Neural progenitor cell (in vitro differentiated cells): ENCODE measurements at regions not wholly inside any gene's neighbourhood (a gene's known extent, or its start where the extent isn't known, plus 50 kb on each side); places are given as distances from the start of the nearest gene placed in this dataset.
"Not testable (repeated sequence)": the region's sequence is repeated elsewhere in the genome, so short reads cannot be mapped to it uniquely, and the experiment has no call there.

Experiments
- EZH2 ChIP-seq: fragments of 200-600 bp; sonication (generic); IDR thresholded peaks from 2 replicates; pipeline ENCODE4 v1.6.1; 2017; ENCODE audit warnings: antibody characterized with exemption, mild to moderate bottlenecking, moderate library complexity
- TF ChIP-seq, protein P1 (sequence below): fragments of 200-600 bp; sonication (generic); IDR thresholded peaks from 2 replicates; pipeline ENCODE4 v1.5.1; 2017; ENCODE audit warnings: antibody characterized with exemption, mild to moderate bottlenecking

DNA sequence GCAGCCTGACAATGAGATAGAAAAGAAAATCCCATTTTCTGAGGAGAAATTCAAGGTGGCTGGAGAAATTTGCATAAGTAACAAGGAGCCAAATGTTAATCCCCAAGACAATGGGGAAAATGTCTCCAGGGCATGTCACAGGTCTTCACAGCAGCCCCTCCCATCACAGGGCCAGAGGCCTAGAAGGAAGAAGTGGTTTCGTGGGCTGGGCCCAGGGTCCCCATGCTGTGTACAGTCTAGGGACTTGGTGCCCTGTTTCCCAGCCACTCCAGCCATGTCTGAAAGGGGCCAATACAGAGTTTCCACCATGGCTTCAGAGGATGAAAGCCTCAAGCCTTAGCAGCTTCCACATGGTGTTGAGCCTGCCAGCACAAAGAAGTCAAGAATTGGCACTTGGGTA, 290.5 kb downstream of the SUCLG1 start:
- TF ChIP-seq, protein P1, sequence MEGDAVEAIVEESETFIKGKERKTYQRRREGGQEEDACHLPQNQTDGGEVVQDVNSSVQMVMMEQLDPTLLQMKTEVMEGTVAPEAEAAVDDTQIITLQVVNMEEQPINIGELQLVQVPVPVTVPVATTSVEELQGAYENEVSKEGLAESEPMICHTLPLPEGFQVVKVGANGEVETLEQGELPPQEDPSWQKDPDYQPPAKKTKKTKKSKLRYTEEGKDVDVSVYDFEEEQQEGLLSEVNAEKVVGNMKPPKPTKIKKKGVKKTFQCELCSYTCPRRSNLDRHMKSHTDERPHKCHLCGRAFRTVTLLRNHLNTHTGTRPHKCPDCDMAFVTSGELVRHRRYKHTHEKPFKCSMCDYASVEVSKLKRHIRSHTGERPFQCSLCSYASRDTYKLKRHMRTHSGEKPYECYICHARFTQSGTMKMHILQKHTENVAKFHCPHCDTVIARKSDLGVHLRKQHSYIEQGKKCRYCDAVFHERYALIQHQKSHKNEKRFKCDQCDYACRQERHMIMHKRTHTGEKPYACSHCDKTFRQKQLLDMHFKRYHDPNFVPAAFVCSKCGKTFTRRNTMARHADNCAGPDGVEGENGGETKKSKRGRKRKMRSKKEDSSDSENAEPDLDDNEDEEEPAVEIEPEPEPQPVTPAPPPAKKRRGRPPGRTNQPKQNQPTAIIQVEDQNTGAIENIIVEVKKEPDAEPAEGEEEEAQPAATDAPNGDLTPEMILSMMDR = not testable (repeated sequence)
- TF ChIP-seq EZH2 = not testable (repeated sequence)
